ENCODE measurements at regions not wholly inside any gene's neighbourhood (a gene's known extent, or its start where the extent isn't known, plus 50 kb on each side); places are given as distances from the start of the nearest gene placed in this dataset.

DNA sequence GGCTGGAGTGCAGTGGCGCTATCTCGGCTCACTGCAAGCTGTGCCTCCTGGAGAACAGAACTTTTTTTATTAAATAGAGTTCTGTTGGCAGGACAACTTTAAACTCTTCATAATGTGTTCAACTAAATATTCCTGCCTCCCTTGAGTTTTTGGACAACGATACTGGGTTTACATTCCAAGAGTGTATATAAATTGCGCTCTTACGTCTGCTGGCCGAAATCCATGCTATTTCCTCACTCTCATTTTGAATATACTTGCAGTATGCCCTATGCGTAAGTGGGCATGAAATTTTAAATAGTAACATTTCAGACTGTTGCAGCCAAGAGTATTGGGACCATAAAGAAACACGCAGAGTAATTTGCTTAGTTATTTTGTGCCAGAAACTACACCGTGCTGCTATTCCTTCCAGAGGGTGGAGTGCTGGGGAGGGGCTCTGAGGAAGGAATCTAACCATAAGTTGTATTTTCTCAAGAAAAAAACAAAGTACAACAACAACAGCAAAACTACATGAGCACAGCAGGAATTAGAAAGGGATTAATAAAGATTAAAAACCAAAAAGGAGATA, 480.0 kb downstream of the NLGN4X start:
- no peaks in the 10 kb centered on the region for H3K4me1 Mint-ChIP-seq
- H3K27ac Mint-ChIP-seq = no peak overlapping the region
- H3K9me3 Mint-ChIP-seq = peaks cover 3% of the 10 kb centered on the region
- DNase-seq = no peak
- no peak overlapping the region for H3K4me3 Mint-ChIP-seq
- intact Hi-C loops (cut with micrococcal nuclease) = no loop called here
- H3K27me3 Mint-ChIP-seq = no peaks in the 10 kb centered on the region
- no peaks in the 10 kb centered on the region for H3K36me3 Mint-ChIP-seq (ENCODE audit: low read depth)

DNA sequence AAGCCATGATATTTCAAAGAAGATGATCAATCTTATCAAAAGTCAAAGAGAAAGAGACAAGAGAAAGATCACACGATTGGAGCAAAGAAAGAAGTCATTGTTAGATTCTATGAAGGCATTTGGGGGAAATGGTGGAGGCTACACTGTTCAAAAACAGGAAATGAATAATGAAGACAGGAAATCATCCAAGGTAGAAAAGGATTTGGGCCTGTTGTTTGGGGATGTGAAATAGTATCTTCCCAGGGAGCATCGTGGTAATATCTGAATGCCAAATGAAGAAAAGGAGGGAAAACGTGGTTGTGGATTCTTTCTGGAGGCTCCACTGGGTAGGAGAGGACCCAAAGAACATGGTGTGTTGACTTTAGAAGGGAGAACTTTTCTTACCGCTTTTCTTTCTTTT, 482.4 kb downstream of the NLGN4X start:
- no peak overlapping the region for H3K27ac Mint-ChIP-seq
- no peaks in the 10 kb centered on the region for H3K27me3 Mint-ChIP-seq
- intact Hi-C loops (cut with micrococcal nuclease) = no loop called here
- no peaks in the 10 kb centered on the region for H3K4me1 Mint-ChIP-seq
- no peak for DNase-seq
- H3K9me3 Mint-ChIP-seq = peaks cover 3% of the 10 kb centered on the region
- no peak overlapping the region for H3K4me3 Mint-ChIP-seq
- H3K36me3 Mint-ChIP-seq (ENCODE audit: low read depth) = no peaks in the 10 kb centered on the region

GRCh38 chrX:5733501-5733900, 495.2 kb downstream of the NLGN4X start:
- intact Hi-C loops (cut with micrococcal nuclease) = no loop called here
- no peaks in the 10 kb centered on the region for H3K9me3 Mint-ChIP-seq
- no peak overlapping the region for H3K4me3 Mint-ChIP-seq
- H3K36me3 Mint-ChIP-seq (ENCODE audit: low read depth) = no peaks in the 10 kb centered on the region
- DNase-seq = no peak
- H3K27me3 Mint-ChIP-seq = no peaks in the 10 kb centered on the region
- H3K4me1 Mint-ChIP-seq = no peaks in the 10 kb centered on the region
- H3K27ac Mint-ChIP-seq = no peak overlapping the region

DNA sequence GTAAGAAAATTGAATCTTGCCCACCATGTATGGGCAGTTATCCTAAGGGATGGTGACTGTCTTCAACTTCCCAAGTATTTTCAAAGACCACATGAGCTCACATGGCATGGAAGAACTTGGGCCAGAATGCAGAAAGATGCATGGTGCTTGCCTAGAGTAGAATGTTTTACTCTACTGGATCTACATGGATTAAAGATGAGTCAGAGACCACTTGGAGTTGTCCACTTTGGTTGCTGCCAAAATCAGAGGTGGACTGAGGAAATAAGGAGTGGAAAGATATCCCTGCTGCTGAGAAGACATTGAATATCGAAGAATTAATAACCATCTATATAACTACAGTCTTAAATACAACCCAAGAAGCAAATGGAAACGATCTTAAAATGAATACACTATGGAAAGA, 498.1 kb downstream of the NLGN4X start:
- Mint-ChIP-seq H3K36me3 (ENCODE audit: low read depth) (no peaks in the 10 kb centered on the region), H3K4me1 (no peaks in the 10 kb centered on the region), H3K9me3 (no peaks in the 10 kb centered on the region), H3K27ac (no peak overlapping the region), H3K27me3 (no peaks in the 10 kb centered on the region), H3K4me3 (no peak overlapping the region)
- no peak for DNase-seq
- intact Hi-C loops (cut with micrococcal nuclease) = no loop called here

GRCh38 chrX:5726224-5726623, 502.4 kb downstream of the NLGN4X start:
- no peak overlapping the region for H3K4me3 Mint-ChIP-seq
- intact Hi-C loops (cut with micrococcal nuclease) = no loop called here
- no peak for DNase-seq
- H3K9me3 Mint-ChIP-seq = peaks cover 3% of the 10 kb centered on the region
- no peaks in the 10 kb centered on the region for H3K27me3 Mint-ChIP-seq
- H3K36me3 Mint-ChIP-seq (ENCODE audit: low read depth) = no peaks in the 10 kb centered on the region
- H3K4me1 Mint-ChIP-seq = no peaks in the 10 kb centered on the region
- H3K27ac Mint-ChIP-seq = no peak overlapping the region

- no peak for DNase-seq
- Mint-ChIP-seq H3K27ac (no peak overlapping the region), H3K4me1 (no peaks in the 10 kb centered on the region), H3K27me3 (no peaks in the 10 kb centered on the region), H3K9me3 (peaks cover 3% of the 10 kb centered on the region), H3K36me3 (ENCODE audit: low read depth) (no peaks in the 10 kb centered on the region), H3K4me3 (no peak overlapping the region)
- intact Hi-C loops (cut with micrococcal nuclease) = no loop called here
Observed at GRCh38 chrX:5724123-5724522, 504.5 kb downstream of the NLGN4X start.

DNA sequence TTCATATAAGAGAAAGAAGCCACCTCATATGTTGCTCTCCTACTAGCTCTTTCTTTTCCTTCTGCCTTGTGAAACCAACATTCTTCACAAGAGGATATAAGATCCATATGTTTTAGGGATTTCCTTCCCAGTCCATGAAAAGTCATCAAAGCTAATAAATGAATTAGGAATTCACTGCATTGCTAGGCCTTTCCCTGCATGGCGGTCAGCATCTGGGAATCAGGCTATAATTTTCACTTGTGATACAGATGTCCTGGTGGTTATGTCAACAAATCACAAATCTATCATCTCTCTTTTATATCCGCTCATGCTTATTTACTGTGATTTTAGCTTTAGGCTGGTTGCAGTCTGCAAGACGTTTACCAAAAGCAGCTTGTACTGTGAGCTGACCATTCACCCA, 510.0 kb downstream of the NLGN4X start:
- no peak overlapping the region for H3K4me3 Mint-ChIP-seq
- H3K4me1 Mint-ChIP-seq = no peaks in the 10 kb centered on the region
- no peak overlapping the region for H3K27ac Mint-ChIP-seq
- peaks cover 6% of the 10 kb centered on the region for H3K9me3 Mint-ChIP-seq
- no peak for DNase-seq
- no peaks in the 10 kb centered on the region for H3K36me3 Mint-ChIP-seq (ENCODE audit: low read depth)
- intact Hi-C loops (cut with micrococcal nuclease) = no loop called here
- no peaks in the 10 kb centered on the region for H3K27me3 Mint-ChIP-seq

DNA sequence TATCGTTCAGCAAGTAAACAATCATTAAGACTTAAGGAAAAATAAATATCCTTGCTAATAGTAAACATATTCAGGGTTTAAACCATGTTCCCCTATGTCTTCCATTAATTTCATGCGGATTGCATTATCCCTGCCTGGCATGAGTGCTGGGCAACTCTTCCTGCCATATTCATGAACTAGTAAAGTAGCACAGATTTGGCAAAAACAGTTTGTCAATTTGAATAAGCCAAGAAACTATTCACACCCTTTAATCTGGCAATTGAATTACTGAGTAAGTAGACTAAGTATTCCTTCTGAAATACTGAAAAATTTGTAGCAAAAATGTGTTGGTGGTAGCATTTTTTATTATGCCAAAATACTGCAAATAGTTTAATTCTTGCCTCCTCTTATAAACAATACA, 512.0 kb downstream of the NLGN4X start:
- H3K9me3 Mint-ChIP-seq = peaks cover 6% of the 10 kb centered on the region
- H3K27ac Mint-ChIP-seq = no peak overlapping the region
- no peak overlapping the region for H3K4me3 Mint-ChIP-seq
- intact Hi-C loops (cut with micrococcal nuclease) = no loop called here
- H3K36me3 Mint-ChIP-seq (ENCODE audit: low read depth) = no peaks in the 10 kb centered on the region
- no peaks in the 10 kb centered on the region for H3K4me1 Mint-ChIP-seq
- no peaks in the 10 kb centered on the region for H3K27me3 Mint-ChIP-seq
- no peak for DNase-seq

DNA sequence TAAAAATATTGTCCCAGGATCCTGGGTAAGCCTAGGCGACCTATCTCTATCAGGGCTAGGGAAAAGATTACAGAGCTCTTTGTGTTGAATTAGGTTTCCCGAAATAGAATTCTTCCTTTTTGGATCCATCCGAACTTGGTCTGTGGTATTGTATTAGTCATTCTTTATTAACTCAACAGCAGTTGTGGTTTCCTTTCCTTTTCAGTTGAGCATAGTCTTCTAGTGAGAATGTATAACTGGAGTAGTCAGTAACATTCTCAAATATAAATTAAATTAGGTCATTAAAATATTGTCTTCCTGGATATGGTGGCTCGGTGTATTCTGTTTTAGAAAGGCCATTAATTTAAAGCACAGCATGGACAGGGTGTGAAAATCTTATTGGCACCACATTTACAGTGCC, 520.4 kb downstream of the NLGN4X start:
- H3K36me3 Mint-ChIP-seq (ENCODE audit: low read depth) = no peaks in the 10 kb centered on the region
- H3K9me3 Mint-ChIP-seq = no peaks in the 10 kb centered on the region
- H3K4me3 Mint-ChIP-seq = no peak overlapping the region
- DNase-seq = no peak
- H3K27me3 Mint-ChIP-seq = no peaks in the 10 kb centered on the region
- no peak overlapping the region for H3K27ac Mint-ChIP-seq
- H3K4me1 Mint-ChIP-seq = no peaks in the 10 kb centered on the region
- intact Hi-C loops (cut with micrococcal nuclease) = no loop called here

DNA sequence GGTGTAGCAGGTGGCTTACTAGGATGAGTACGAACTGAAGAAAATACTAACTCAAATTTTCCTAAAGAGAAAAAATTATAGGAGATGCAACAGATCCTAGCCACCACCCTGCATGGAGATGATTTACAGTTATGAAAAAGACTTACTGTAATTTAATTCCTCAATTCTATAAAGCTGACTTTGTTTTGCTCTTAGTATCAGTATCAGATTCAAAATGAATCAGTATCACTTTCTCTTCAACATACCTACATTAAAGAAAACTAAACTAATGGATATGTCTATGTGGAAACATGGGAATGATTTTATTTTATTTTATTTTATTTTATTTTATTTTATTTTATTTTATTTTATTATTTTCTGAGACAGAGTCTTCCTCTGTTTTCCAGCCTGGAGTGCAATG, 525.8 kb downstream of the NLGN4X start:
- no peak overlapping the region for H3K4me3 Mint-ChIP-seq
- H3K27ac Mint-ChIP-seq = no peak overlapping the region
- DNase-seq = no peak
- no peaks in the 10 kb centered on the region for H3K27me3 Mint-ChIP-seq
- intact Hi-C loops (cut with micrococcal nuclease) = no loop called here
- no peaks in the 10 kb centered on the region for H3K36me3 Mint-ChIP-seq (ENCODE audit: low read depth)
- no peaks in the 10 kb centered on the region for H3K4me1 Mint-ChIP-seq
- no peaks in the 10 kb centered on the region for H3K9me3 Mint-ChIP-seq

DNA sequence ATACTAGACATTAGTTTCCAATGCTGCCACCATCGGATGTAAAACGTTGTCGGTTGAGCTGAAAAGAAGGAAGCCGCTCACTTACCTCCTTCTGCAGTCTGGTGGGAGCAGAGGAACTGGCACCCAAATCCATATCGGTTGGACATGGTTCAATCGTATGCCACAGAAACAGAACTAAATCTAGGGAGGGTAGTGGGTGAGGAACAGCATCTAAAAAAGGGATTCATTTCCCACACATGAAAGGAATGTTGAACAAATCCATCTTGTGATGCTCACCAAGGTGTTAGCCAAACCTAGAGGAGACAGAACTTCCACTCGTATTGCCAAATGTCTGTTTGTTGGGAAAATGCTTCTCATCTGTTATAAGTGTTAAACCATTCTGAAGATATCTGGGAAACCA, 532.7 kb downstream of the NLGN4X start:
- Mint-ChIP-seq H3K27ac (no peak overlapping the region), H3K4me3 (no peak overlapping the region), H3K4me1 (no peaks in the 10 kb centered on the region), H3K36me3 (ENCODE audit: low read depth) (no peaks in the 10 kb centered on the region), H3K27me3 (no peaks in the 10 kb centered on the region), H3K9me3 (no peaks in the 10 kb centered on the region)
- no peak for DNase-seq
- intact Hi-C loops (cut with micrococcal nuclease) = no loop called here

DNA sequence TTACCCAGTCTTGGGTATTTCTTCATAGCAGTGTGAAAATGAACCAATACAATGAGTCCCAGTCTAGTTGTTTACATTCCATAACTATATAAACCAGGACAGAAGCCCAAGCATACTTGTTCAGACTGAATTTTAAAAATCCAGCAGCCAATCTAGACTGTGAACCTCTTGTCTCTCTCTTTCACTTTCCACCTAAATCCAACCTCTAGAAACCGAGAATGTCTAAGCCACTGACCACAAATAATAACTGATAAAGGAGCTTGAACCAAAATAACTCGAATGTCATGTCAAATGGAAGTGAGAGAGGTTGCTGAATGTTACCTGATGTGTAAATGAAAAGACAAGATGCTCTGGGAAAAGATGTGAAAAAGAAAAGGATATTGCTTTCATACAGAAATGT, 544.7 kb downstream of the NLGN4X start:
- DNase-seq = no peak
- Mint-ChIP-seq H3K9me3 (no peaks in the 10 kb centered on the region), H3K27me3 (no peaks in the 10 kb centered on the region), H3K4me3 (no peak overlapping the region), H3K4me1 (no peaks in the 10 kb centered on the region), H3K36me3 (ENCODE audit: low read depth) (no peaks in the 10 kb centered on the region), H3K27ac (no peak overlapping the region)
- intact Hi-C loops (cut with micrococcal nuclease) = no loop called here

DNA sequence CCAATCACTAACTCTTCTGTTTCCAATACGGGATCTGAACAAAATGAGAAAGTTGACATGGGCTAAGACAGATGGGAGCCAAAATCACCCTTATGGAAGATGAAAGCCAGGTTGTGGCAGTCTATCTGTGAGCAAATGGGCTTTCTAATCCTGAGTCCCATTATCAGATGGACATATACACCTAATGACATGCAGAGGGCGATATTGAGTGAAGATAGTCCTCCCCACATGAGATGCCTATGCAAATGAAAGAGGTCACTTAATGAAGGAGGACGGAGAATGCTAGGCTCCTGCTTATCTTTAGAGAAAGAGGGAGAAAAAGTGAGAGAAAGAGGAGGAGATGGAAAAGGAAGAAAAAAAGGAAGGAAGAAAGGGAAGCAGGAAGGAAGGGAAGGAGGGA, 547.5 kb downstream of the NLGN4X start:
- Mint-ChIP-seq H3K9me3 (no peaks in the 10 kb centered on the region), H3K4me1 (no peaks in the 10 kb centered on the region), H3K27me3 (no peaks in the 10 kb centered on the region), H3K36me3 (ENCODE audit: low read depth) (no peaks in the 10 kb centered on the region), H3K27ac (no peak overlapping the region), H3K4me3 (no peak overlapping the region)
- intact Hi-C loops (cut with micrococcal nuclease) = no loop called here
- DNase-seq = no peak

DNA sequence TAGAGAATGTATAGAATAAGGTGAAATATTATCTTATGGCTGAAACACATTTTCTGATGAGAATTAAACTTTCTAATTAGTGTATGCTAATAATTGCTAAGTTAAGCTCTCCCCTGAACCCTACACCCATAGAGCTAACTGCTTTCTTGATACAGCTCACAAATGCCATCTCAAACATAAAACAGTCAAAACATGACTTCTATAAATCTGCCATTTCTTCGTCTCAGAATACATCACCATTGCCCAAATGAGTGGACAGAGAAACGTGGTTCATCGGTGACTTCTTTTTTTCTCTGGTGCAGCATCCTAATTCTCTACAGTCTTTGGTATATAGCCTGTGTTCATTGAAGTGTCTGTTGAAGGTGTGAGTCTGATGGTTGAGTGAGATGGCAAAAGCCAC, 554.6 kb downstream of the NLGN4X start:
- Mint-ChIP-seq H3K27me3 (no peaks in the 10 kb centered on the region), H3K27ac (no peak overlapping the region), H3K36me3 (ENCODE audit: low read depth) (no peaks in the 10 kb centered on the region), H3K4me3 (no peak overlapping the region), H3K9me3 (peaks cover 8% of the 10 kb centered on the region), H3K4me1 (no peaks in the 10 kb centered on the region)
- DNase-seq = no peak
- intact Hi-C loops (cut with micrococcal nuclease) = no loop called here

GRCh38 chrX:5672099-5672498, 556.6 kb downstream of the NLGN4X start:
- no peaks in the 10 kb centered on the region for H3K27me3 Mint-ChIP-seq
- no peak overlapping the region for H3K27ac Mint-ChIP-seq
- intact Hi-C loops (cut with micrococcal nuclease) = no loop called here
- H3K4me1 Mint-ChIP-seq = no peaks in the 10 kb centered on the region
- no peaks in the 10 kb centered on the region for H3K36me3 Mint-ChIP-seq (ENCODE audit: low read depth)
- peaks cover 8% of the 10 kb centered on the region for H3K9me3 Mint-ChIP-seq
- no peak for DNase-seq
- no peak overlapping the region for H3K4me3 Mint-ChIP-seq
